ENCODE measurements at regions not wholly inside any gene's neighbourhood (a gene's known extent, or its start where the extent isn't known, plus 50 kb on each side); places are given as distances from the start of the nearest gene placed in this dataset.

- BruUV-seq (replicated peaks): no TSS peak
- no peak for DNase-seq (ENCODE audit: low read depth, low spot score)
- POLR2A ChIA-PET: no interaction called here
Measured at GRCh38 chr3:194941956-194942511, 256.4 kb downstream of the FAM43A start.

GRCh38 chr3:194944526-194944925, 258.8 kb downstream of the FAM43A start:
- ATAC-seq (no peak), DNase-seq (ENCODE audit: low read depth, low spot score) (no peak)
- CTCF ChIA-PET: no interaction called here
- intact Hi-C loops (cut with micrococcal nuclease; ENCODE audit: unreplicated experiment) (no loop called here), in situ Hi-C loops (cut with HindIII; ENCODE audit: low pct_unique_long_range_greater_than_20kb, low sequenced_read_pairs) (no loop called here)
- POLR2A ChIA-PET: no interaction called here
- Histone ChIP-seq H3K27ac (ENCODE audit: low read length) (no peak overlapping the region), H3K4me1 (ENCODE audit: control insufficient read depth, insufficient read depth, low read length) (no peaks in the 10 kb centered on the region), H3K4me3 (ENCODE audit: low read depth in 2 of 2, low read length in 2 of 2) (no peak overlapping the region), H3K27me3 (ENCODE audit: control insufficient read depth, insufficient read depth, low read length) (no peaks in the 10 kb centered on the region), H3K9me3 (ENCODE audit: control insufficient read depth, insufficient read depth, low read depth, low read length) (no peaks in the 10 kb centered on the region), H3K36me3 (ENCODE audit: control insufficient read depth, insufficient read depth, low read length) (no peaks in the 10 kb centered on the region)
- TF ChIP-seq REST (IDR thresholded peaks at IDR 0.05; ENCODE audit: insufficient read depth in 1 of 2, low read depth in 2 of 2, low read length in 1 of 2) (no peak), TCF7L2 (IDR thresholded peaks at IDR 0.05; ENCODE audit: low read depth, low read length) (no peak), POLR2AphosphoS5 (IDR thresholded peaks at IDR 0.05; ENCODE audit: low read depth, low read length) (no peak), SIN3A (IDR thresholded peaks at IDR 0.05; ENCODE audit: borderline replicate concordance, insufficient read depth, low read depth, low read length) (no peak), CTCF (IDR thresholded peaks at IDR 0.05) (no peak)
- no TSS peak for BruUV-seq (replicated peaks)

More at GRCh38 chr3:194941956-194942511, 256.4 kb downstream of the FAM43A start:
- TF ChIP-seq POLR2AphosphoS5 (IDR thresholded peaks at IDR 0.05; ENCODE audit: low read depth, low read length) (no peak), TCF7L2 (IDR thresholded peaks at IDR 0.05; ENCODE audit: low read depth, low read length) (no peak), CTCF (IDR thresholded peaks at IDR 0.05) (no peak), SIN3A (IDR thresholded peaks at IDR 0.05; ENCODE audit: borderline replicate concordance, insufficient read depth, low read depth, low read length) (no peak), REST (IDR thresholded peaks at IDR 0.05; ENCODE audit: insufficient read depth in 1 of 2, low read depth in 2 of 2, low read length in 1 of 2) (no peak)
- H3K4me1 ChIP-seq (ENCODE audit: control insufficient read depth, insufficient read depth, low read length): no peaks in the 10 kb centered on the region
- no peaks in the 10 kb centered on the region for H3K27me3 ChIP-seq (ENCODE audit: control insufficient read depth, insufficient read depth, low read length)
- no peaks in the 10 kb centered on the region for H3K36me3 ChIP-seq (ENCODE audit: control insufficient read depth, insufficient read depth, low read length)
- intact Hi-C loops (cut with micrococcal nuclease; ENCODE audit: unreplicated experiment) (no loop called here), in situ Hi-C loops (cut with HindIII; ENCODE audit: low pct_unique_long_range_greater_than_20kb, low sequenced_read_pairs) (no loop called here)
- H3K4me3 ChIP-seq (ENCODE audit: low read depth in 2 of 2, low read length in 2 of 2): no peak overlapping the region
- ATAC-seq: no peak
- H3K9me3 ChIP-seq (ENCODE audit: control insufficient read depth, insufficient read depth, low read depth, low read length): no peaks in the 10 kb centered on the region
- CTCF ChIA-PET: interaction anchor here (0.5 to 0.7 kb wide), 2 partner anchors 81 to 177 kb away, joined by 3 read pairs; no protein-coding TSS in a partner anchor
- H3K27ac ChIP-seq (ENCODE audit: low read length): no peak overlapping the region

Measured in Panc1 (cell line).